ENCODE measurements at regions not wholly inside any gene's neighbourhood (a gene's known extent, or its start where the extent isn't known, plus 50 kb on each side); places are given as distances from the start of the nearest gene placed in this dataset.

GRCh38 chr12:116425256-116426193, 133.7 kb upstream of the MAP1LC3B2 start:
- H3K27me3 ChIP-seq: no peaks in the 10 kb centered on the region
- peak overlapping the region; percentile 41 to 58 for H3K27ac ChIP-seq
- DNase-seq (ENCODE audit: low spot score in 2 of 2): no peak
- no peaks in the 10 kb centered on the region for H3K36me3 ChIP-seq
- intact Hi-C loops (cut with DNase I; ENCODE audit: low total_unique reads): no loop called here
- TF ChIP-seq POLR2A (IDR thresholded peaks at IDR 0.05) (no peak), POLR2AphosphoS5 (IDR thresholded peaks at IDR 0.05) (no peak), CTCF (IDR thresholded peaks at IDR 0.05) (no peak)
- H3K4me3 ChIP-seq: no peak overlapping the region
- no peaks in the 10 kb centered on the region for H3K4me1 ChIP-seq
- H3K9me3 ChIP-seq: no peaks in the 10 kb centered on the region

- Histone ChIP-seq H3K9me3 (no peaks in the 10 kb centered on the region), H3K4me1 (no peaks in the 10 kb centered on the region), H3K27me3 (no peaks in the 10 kb centered on the region), H3K4me3 (no peak overlapping the region), H3K27ac (peak overlapping the region in 1 of 2 donors; percentile 41), H3K36me3 (no peaks in the 10 kb centered on the region)
- intact Hi-C loops (cut with DNase I; ENCODE audit: low total_unique reads): no loop called here
- no peak for TF ChIP-seq POLR2A (IDR thresholded peaks at IDR 0.05)
- TF ChIP-seq POLR2AphosphoS5 (IDR thresholded peaks at IDR 0.05): peak; percentile 42 to 67 (median 60)
- TF ChIP-seq CTCF (IDR thresholded peaks at IDR 0.05): peak in 2 of 3 donors; percentile 19 to 39
- DNase-seq (ENCODE audit: low spot score in 2 of 2): peak in 1 of 2 donors; percentile 84
These were observed 132.6 kb upstream of the MAP1LC3B2 start for GRCh38 chr12:116426391-116427136.

- Histone ChIP-seq H3K27ac (peak overlapping the region in 1 of 2 donors; percentile 25), H3K9me3 (no peaks in the 10 kb centered on the region), H3K36me3 (no peaks in the 10 kb centered on the region), H3K27me3 (no peaks in the 10 kb centered on the region), H3K4me3 (no peak overlapping the region), H3K4me1 (peaks cover 0 to 4% of the 10 kb centered on the region in 2 donors)
- DNase-seq (ENCODE audit: low spot score in 2 of 2): no peak
- intact Hi-C loops (cut with DNase I; ENCODE audit: low total_unique reads): no loop called here
- TF ChIP-seq CTCF (IDR thresholded peaks at IDR 0.05): no peak
- TF ChIP-seq POLR2A (IDR thresholded peaks at IDR 0.05): no peak
- no peak for TF ChIP-seq POLR2AphosphoS5 (IDR thresholded peaks at IDR 0.05)
These were observed 131.8 kb upstream of the MAP1LC3B2 start for GRCh38 chr12:116427200-116427930.

GRCh38 chr12:116429826-116430360, 129.3 kb upstream of the MAP1LC3B2 start:
- peaks cover 9 to 11% of the 10 kb centered on the region in 2 donors for H3K4me1 ChIP-seq
- H3K36me3 ChIP-seq: no peaks in the 10 kb centered on the region
- H3K27ac ChIP-seq: no peak overlapping the region
- no peaks in the 10 kb centered on the region for H3K27me3 ChIP-seq
- DNase-seq (ENCODE audit: low spot score in 2 of 2): no peak
- no peak for TF ChIP-seq POLR2AphosphoS5 (IDR thresholded peaks at IDR 0.05)
- TF ChIP-seq CTCF (IDR thresholded peaks at IDR 0.05): no peak
- TF ChIP-seq POLR2A (IDR thresholded peaks at IDR 0.05): no peak
- no peak overlapping the region for H3K4me3 ChIP-seq
- peaks cover 0 to 3% of the 10 kb centered on the region in 2 donors for H3K9me3 ChIP-seq
- intact Hi-C loops (cut with DNase I; ENCODE audit: low total_unique reads): loop anchor here (10.0 kb wide), 1 partner anchor 1425 kb away; no protein-coding TSS in a partner anchor

All from breast epithelium (tissue), 4 donors.